GM23248 (cell line): ENCODE measurements at regions not wholly inside any gene's neighbourhood (a gene's known extent, or its start where the extent isn't known, plus 50 kb on each side); places are given as distances from the start of the nearest gene placed in this dataset.

Source experiments
- EZH2 ChIP-seq: fragments of 200-600 bp; sonication (generic); IDR thresholded peaks from 2 replicates; pipeline ENCODE4 v1.6.1; 2018; ENCODE audit warnings: antibody characterized with exemption, mild to moderate bottlenecking; ENCODE audit not compliant: insufficient read depth, poor library complexity, severe bottlenecking
- EZH2phosphoT487 ChIP-seq: fragments of 200-600 bp; sonication (generic); IDR thresholded peaks from 2 replicates; pipeline ENCODE4 v1.6.1; 2018; ENCODE audit warnings: antibody characterized with exemption, moderate library complexity, mild to moderate bottlenecking, low read depth; ENCODE audit not compliant: insufficient read depth

- TF ChIP-seq EZH2 = no peak
- TF ChIP-seq EZH2phosphoT487 = no peak
Observed at GRCh38 chr14:53355581-53356112, 202.5 kb upstream of the DDHD1 start.
